GM19043 (cell line): ENCODE measurements at regions not wholly inside any gene's neighbourhood (a gene's known extent, or its start where the extent isn't known, plus 50 kb on each side); places are given as distances from the start of the nearest gene placed in this dataset.

Experiments
- ATAC-seq: cut with Tn5 transposase; IDR thresholded peaks from one replicate; pipeline ENCODE4 v1.9.1; 2021; ENCODE audit warnings: low read depth; ENCODE audit not compliant: unreplicated experiment

- ATAC-seq, result no peak
These were observed 202.6 kb downstream of the TMX1 start for GRCh38 chr14:51442513-51443175.

GRCh38 chr14:51443195-51444018 lies 203.4 kb downstream of the TMX1 start:
- no peak for ATAC-seq

GRCh38 chr14:51444353-51445000 lies 204.4 kb downstream of the TMX1 start:
- ATAC-seq, result no peak

GRCh38 chr14:51445001-51445390 lies 204.9 kb downstream of the TMX1 start:
- ATAC-seq, result no peak

GRCh38 chr14:51446771-51447170 lies 204.9 kb upstream of the FRMD6 start:
- ATAC-seq, result no peak

GRCh38 chr14:51447411-51447810 lies 204.3 kb upstream of the FRMD6 start:
- ATAC-seq, result no peak

GRCh38 chr14:51448831-51449670 lies 202.7 kb upstream of the FRMD6 start:
- ATAC-seq, result no peak

GRCh38 chr14:51449681-51450080 lies 202.0 kb upstream of the FRMD6 start:
- ATAC-seq, result no peak

- ATAC-seq, result no peak
These were observed 200.1 kb upstream of the FRMD6 start for GRCh38 chr14:51451561-51451960.

GRCh38 chr14:51453869-51454268 lies 197.8 kb upstream of the FRMD6 start:
- ATAC-seq, result no peak

- no peak for ATAC-seq
These were observed 197.4 kb upstream of the FRMD6 start for GRCh38 chr14:51454351-51454750.

GRCh38 chr14:51455041-51455835 lies 196.5 kb upstream of the FRMD6 start:
- no peak for ATAC-seq

- ATAC-seq, result no peak
These were observed 193.7 kb upstream of the FRMD6 start for GRCh38 chr14:51457843-51458562.

- no peak for ATAC-seq
These were observed 193.2 kb upstream of the FRMD6 start for GRCh38 chr14:51458563-51458955.

- ATAC-seq, result no peak
These were observed 191.7 kb upstream of the FRMD6 start for GRCh38 chr14:51460011-51460410.

- no peak for ATAC-seq
These were observed 189.5 kb upstream of the FRMD6 start for GRCh38 chr14:51462182-51462581.

- no peak for ATAC-seq
These were observed 189.0 kb upstream of the FRMD6 start for GRCh38 chr14:51462706-51463105.

GRCh38 chr14:51463461-51463860 lies 188.2 kb upstream of the FRMD6 start:
- ATAC-seq, result no peak

GRCh38 chr14:51464411-51464810 lies 187.3 kb upstream of the FRMD6 start:
- no peak for ATAC-seq
